ENCODE measurements at regions not wholly inside any gene's neighbourhood (a gene's known extent, or its start where the extent isn't known, plus 50 kb on each side); places are given as distances from the start of the nearest gene placed in this dataset.

DNA sequence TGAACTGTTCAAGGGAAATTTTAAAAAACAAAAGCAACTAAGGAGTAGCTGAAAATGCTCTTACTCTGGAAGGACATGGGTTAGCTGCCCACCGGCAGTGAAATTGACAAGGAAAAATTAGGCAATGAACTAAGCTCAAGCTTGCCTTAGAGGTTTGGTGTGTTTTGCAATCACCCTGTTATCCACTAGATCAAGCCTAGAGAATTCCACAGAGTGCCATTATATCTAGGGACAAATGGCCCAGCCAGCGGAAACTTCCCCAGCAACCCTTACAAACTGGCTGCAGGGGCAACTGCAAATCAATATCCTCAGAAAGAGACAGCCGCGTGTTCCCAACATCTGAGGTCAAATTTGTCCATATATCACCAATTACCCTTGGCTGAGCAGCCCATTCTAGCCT is 258.2 kb downstream of the SP3 start:
- TF ChIP-seq, protein P1, sequence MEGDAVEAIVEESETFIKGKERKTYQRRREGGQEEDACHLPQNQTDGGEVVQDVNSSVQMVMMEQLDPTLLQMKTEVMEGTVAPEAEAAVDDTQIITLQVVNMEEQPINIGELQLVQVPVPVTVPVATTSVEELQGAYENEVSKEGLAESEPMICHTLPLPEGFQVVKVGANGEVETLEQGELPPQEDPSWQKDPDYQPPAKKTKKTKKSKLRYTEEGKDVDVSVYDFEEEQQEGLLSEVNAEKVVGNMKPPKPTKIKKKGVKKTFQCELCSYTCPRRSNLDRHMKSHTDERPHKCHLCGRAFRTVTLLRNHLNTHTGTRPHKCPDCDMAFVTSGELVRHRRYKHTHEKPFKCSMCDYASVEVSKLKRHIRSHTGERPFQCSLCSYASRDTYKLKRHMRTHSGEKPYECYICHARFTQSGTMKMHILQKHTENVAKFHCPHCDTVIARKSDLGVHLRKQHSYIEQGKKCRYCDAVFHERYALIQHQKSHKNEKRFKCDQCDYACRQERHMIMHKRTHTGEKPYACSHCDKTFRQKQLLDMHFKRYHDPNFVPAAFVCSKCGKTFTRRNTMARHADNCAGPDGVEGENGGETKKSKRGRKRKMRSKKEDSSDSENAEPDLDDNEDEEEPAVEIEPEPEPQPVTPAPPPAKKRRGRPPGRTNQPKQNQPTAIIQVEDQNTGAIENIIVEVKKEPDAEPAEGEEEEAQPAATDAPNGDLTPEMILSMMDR (IDR thresholded peaks at IDR 0.05), result no peak
- TF ChIP-seq EHF (CRISPR knock-in tag; IDR thresholded peaks at IDR 0.05) (no peak), POLR2A (IDR thresholded peaks at IDR 0.05; ENCODE audit: low read length) (no peak), ESRRA (IDR thresholded peaks at IDR 0.05; ENCODE audit: borderline replicate concordance, low read length) (no peak), EP300 (IDR thresholded peaks at IDR 0.05) (no peak), ZFP36 (IDR thresholded peaks at IDR 0.05; ENCODE audit: borderline replicate concordance, partially characterized antibody) (no peak), RAD21 (conservative IDR thresholded peaks at IDR 0.05 in 1 of 2, IDR thresholded peaks at IDR 0.05 in 1 of 2) (no peak), EHMT2 (IDR thresholded peaks at IDR 0.05; ENCODE audit: low read depth) (no peak), ZSCAN20 (CRISPR knock-in tag; IDR thresholded peaks at IDR 0.05) (no peak), MAFK (IDR thresholded peaks at IDR 0.05; ENCODE audit: partially characterized antibody) (no peak), SMC3 (IDR thresholded peaks at IDR 0.05) (no peak)
- TF ChIP-seq, protein P2, sequence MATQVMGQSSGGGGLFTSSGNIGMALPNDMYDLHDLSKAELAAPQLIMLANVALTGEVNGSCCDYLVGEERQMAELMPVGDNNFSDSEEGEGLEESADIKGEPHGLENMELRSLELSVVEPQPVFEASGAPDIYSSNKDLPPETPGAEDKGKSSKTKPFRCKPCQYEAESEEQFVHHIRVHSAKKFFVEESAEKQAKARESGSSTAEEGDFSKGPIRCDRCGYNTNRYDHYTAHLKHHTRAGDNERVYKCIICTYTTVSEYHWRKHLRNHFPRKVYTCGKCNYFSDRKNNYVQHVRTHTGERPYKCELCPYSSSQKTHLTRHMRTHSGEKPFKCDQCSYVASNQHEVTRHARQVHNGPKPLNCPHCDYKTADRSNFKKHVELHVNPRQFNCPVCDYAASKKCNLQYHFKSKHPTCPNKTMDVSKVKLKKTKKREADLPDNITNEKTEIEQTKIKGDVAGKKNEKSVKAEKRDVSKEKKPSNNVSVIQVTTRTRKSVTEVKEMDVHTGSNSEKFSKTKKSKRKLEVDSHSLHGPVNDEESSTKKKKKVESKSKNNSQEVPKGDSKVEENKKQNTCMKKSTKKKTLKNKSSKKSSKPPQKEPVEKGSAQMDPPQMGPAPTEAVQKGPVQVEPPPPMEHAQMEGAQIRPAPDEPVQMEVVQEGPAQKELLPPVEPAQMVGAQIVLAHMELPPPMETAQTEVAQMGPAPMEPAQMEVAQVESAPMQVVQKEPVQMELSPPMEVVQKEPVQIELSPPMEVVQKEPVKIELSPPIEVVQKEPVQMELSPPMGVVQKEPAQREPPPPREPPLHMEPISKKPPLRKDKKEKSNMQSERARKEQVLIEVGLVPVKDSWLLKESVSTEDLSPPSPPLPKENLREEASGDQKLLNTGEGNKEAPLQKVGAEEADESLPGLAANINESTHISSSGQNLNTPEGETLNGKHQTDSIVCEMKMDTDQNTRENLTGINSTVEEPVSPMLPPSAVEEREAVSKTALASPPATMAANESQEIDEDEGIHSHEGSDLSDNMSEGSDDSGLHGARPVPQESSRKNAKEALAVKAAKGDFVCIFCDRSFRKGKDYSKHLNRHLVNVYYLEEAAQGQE (IDR thresholded peaks at IDR 0.05), result no peak

Data from A549 (cell line).